K562 (cell line): ENCODE measurements at regions not wholly inside any gene's neighbourhood (a gene's known extent, or its start where the extent isn't known, plus 50 kb on each side); places are given as distances from the start of the nearest gene placed in this dataset.

Experiments
- ATAC-seq: fragments of 200-7000 bp; cut with Tn5 transposase; 3 replicates; pipeline ENCODE4 v1.9.1; 2020; ENCODE audit warnings: moderate library complexity
- BruUV-seq: library from RNA; stranded (reverse); fragments of 400-500 nt; replicated peaks from 2 replicates; lab custom pipeline; 2021; lab: Mats Ljungman, UMichigan
- CTCF ChIA-PET: fragments of 300-600 bp; formaldehyde crosslinking; extraction: SDS; loops from one replicate; lab custom pipeline; 2021; ENCODE audit warnings: low intra/inter-chr PET ratio; lab: Yijun Ruan, JAX
- POLR2A ChIA-PET: fragments of 300-600, 350-650 bp; sonication (Branson Sonifier 250); formaldehyde crosslinking; extraction: SDS; loops from one replicate; lab custom pipeline; 2021; ENCODE audit warnings: antibody characterized with exemption, inconsistent platforms; lab: Yijun Ruan, JAX
- DNase-seq, 4 experiments: peaks; one replicate each; pipeline versions ENCODE4 v3.0.0 to v3.0.0-alpha.2; 2011 to 2018; ENCODE audit warnings: low spot score in 3 of 4, mixed read lengths in 3 of 4; ENCODE audit errors: extremely low read depth in 1 of 4
- FAIRE-seq: peaks from 2 replicates; lab custom pipeline; 2011; peaks lifted over from hg19 to GRCh38; lab: Jason Lieb, UNC
- H2AFZ ChIP-seq: 2 replicates; pipeline ENCODE4 v1.6.0; 2011; ENCODE audit warnings: low read depth, low read length, control low read depth, inconsistent platforms
- H3K27ac ChIP-seq: fragments of 200-600 bp; 3 replicates; pipeline ENCODE4 v1.8.0; 2011; ENCODE audit warnings: low read depth, mild to moderate bottlenecking, control low read depth, inconsistent platforms, low read length, moderate library complexity, mixed read lengths; ENCODE audit errors: extremely low read depth
- H3K27me3 ChIP-seq, 2 experiments: fragments of 300-600 bp in 1 of 2; 2 replicates in 1 of 2; 3 replicates in 1 of 2; pipeline versions ENCODE4 v1.6.0 to v1.8.0; 2011; ENCODE audit warnings: inconsistent platforms in 2 of 2, low read length in 2 of 2, mild to moderate bottlenecking in 1 of 2, mixed read lengths in 1 of 2, moderate library complexity in 1 of 2; ENCODE audit not compliant: control insufficient read depth in 2 of 2, insufficient read depth in 2 of 2
- H3K36me3 ChIP-seq: fragments of 300-600 bp; 3 replicates; pipeline ENCODE4 v1.8.0; 2011; ENCODE audit warnings: mild to moderate bottlenecking, low read length, inconsistent platforms; ENCODE audit not compliant: control insufficient read depth, insufficient read depth
- H3K4me1 ChIP-seq, 2 experiments: fragments of 200-600 bp in 1 of 2; replicated peaks in 1 of 2; 2 replicates in 1 of 2; 3 replicates in 1 of 2; pipeline versions ENCODE4 v1.5.1 to v1.8.0; 2011; ENCODE audit warnings: inconsistent platforms in 2 of 2, low read length in 2 of 2, mild to moderate bottlenecking in 1 of 2, mixed read lengths in 1 of 2, moderate library complexity in 1 of 2; ENCODE audit not compliant: control insufficient read depth in 2 of 2, insufficient read depth in 2 of 2
- H3K4me2 ChIP-seq: 2 replicates; pipeline ENCODE4 v1.6.1; 2011; ENCODE audit warnings: low read length, control low read depth, inconsistent platforms, mixed read lengths; ENCODE audit not compliant: insufficient read depth
- H3K4me3 ChIP-seq: fragments of 200-600 bp; sonication (generic), shearing (Covaris generic); 2 replicates; pipeline ENCODE4 v1.5.1; 2016; ENCODE audit warnings: control low read depth, inconsistent platforms
- H3K79me2 ChIP-seq: fragments of 200-600 bp; 3 replicates; pipeline ENCODE4 v1.8.0; 2011; ENCODE audit warnings: low read length, inconsistent platforms; ENCODE audit not compliant: control insufficient read depth, insufficient read depth
- H3K9ac ChIP-seq, 2 experiments: 2 replicates each; pipeline versions ENCODE4 v1.6.0 to v1.6.1; 2011; ENCODE audit warnings: low read depth in 2 of 2, low read length in 2 of 2, control low read depth in 1 of 2, inconsistent platforms in 1 of 2, mild to moderate bottlenecking in 1 of 2, mixed read lengths in 1 of 2; ENCODE audit not compliant: insufficient read depth in 1 of 2
- H3K9me1 ChIP-seq: one replicate; pipeline ENCODE4 v1.6.0; 2011; ENCODE audit warnings: inconsistent platforms, mild to moderate bottlenecking, low read length, moderate library complexity; ENCODE audit not compliant: control insufficient read depth, insufficient read depth
- H3K9me3 ChIP-seq: replicated peaks from 2 replicates; pipeline ENCODE4 v1.5.1; 2011; ENCODE audit warnings: low read depth, low read length, inconsistent platforms; ENCODE audit not compliant: control insufficient read depth, insufficient read depth
- H4K20me1 ChIP-seq: replicated peaks from 2 replicates; pipeline ENCODE4 v1.6.1; 2011; ENCODE audit warnings: low read length, inconsistent platforms, mixed read lengths; ENCODE audit not compliant: control insufficient read depth, insufficient read depth
- ARNT ChIP-seq, 2 experiments: fragments of 450-650 bp; IDR thresholded peaks; 2 replicates each; pipeline ENCODE4 v1.6.1; 2016; ENCODE audit warnings: mild to moderate bottlenecking in 1 of 2
- CBX5 ChIP-seq: IDR thresholded peaks from 2 replicates; pipeline ENCODE4 v1.6.1; 2014; ENCODE audit warnings: low read depth, borderline replicate concordance
- FOS ChIP-seq: IDR thresholded peaks from 3 replicates; pipeline ENCODE4 v1.6.1; 2011; ENCODE audit not compliant: insufficient read length; ENCODE audit errors: extremely low read depth
- MAZ ChIP-seq, 2 experiments: fragments of 450-650 bp in 1 of 2; sonication (generic) in 1 of 2; formaldehyde crosslinking; IDR thresholded peaks in 1 of 2; conservative IDR thresholded peaks in 1 of 2; 2 replicates each; pipeline versions ENCODE4 v1.4.0 to v1.5.0; 2020; ENCODE audit warnings: mild to moderate bottlenecking in 1 of 2, missing genetic modification reagents in 1 of 2
- RHOXF2B ChIP-seq: fragments of 250-450 bp; sonication (Bioruptor Pico); conservative IDR thresholded peaks from 2 replicates; pipeline ENCODE4 v1.5.1; 2021
- SMC3 ChIP-seq: conservative IDR thresholded peaks from 2 replicates; pipeline ENCODE4 v1.6.1; 2011; ENCODE audit warnings: low read depth, low read length, improper control_type of control experiment; ENCODE audit not compliant: insufficient read depth
- ZFP91 ChIP-seq: sonication (generic); formaldehyde crosslinking; IDR thresholded peaks from 2 replicates; pipeline ENCODE4 v1.8.0; 2022; ENCODE audit warnings: mild to moderate bottlenecking, missing genetic modification reagents
- ZNF12 ChIP-seq: sonication (generic); formaldehyde crosslinking; IDR thresholded peaks from 2 replicates; pipeline ENCODE4 v1.4.0; 2020; ENCODE audit warnings: mild to moderate bottlenecking, missing genetic modification reagents
- WGBS: fragments of 100-300 bp; shearing (Covaris generic); methylation state at CpG from one replicate; pipeline ENCODE4 v1.1.6; 2016; ENCODE audit warnings: low coverage, mixed read lengths; ENCODE audit not compliant: insufficient coverage; ENCODE audit errors: missing lambda C conversion rate; 5-methylcytosine and 5-hydroxymethylcytosine counted together
- in situ Hi-C: fragments of 300-500 bp; cut with MboI; formaldehyde crosslinking; loops from 4 replicates; pipeline ENCODE4 v1.15.0; 2018; ENCODE audit warnings: inconsistent platforms, mixed read lengths
- intact Hi-C: fragments of 100-400 bp; cut with micrococcal nuclease; formaldehyde crosslinking; loops from 2 replicates; pipeline ENCODE4 v1.14.2; 2022
- TF ChIP-seq, protein P1 (sequence below): fragments of 450-650 bp; conservative IDR thresholded peaks from 2 replicates; pipeline ENCODE4 v1.6.1; 2016; ENCODE audit warnings: missing genetic modification characterization, low read depth, mild to moderate bottlenecking, missing compliant biosample characterization, moderate library complexity

DNA sequence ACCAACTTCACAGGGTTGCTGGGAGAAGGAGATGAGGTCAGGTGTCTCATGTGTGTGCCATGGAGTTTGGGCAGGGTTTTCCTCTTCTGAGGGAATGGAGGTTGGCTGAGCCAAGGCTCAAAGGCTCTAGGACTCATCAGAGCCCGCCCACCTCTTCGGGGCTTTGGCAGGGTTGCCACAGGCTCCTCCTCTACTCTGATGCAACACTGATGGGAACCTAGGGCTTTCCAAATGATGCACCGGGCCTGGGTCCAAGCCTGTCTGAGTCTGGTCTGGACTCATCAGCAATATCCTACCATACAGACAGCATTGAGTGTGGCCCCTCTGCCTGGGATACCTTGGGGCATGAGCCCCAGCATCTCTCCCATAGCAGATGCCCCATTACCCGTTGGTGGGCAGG lies 59.5 kb upstream of the LHX1 start:
- H3K79me2 ChIP-seq = no peaks in the 10 kb centered on the region
- H3K9me1 ChIP-seq = no peaks in the 10 kb centered on the region
- peaks cover 0 to 4% of the 10 kb centered on the region in 2 experiments; a peak in 2 of 5 replicates for H3K4me1 ChIP-seq
- no peak overlapping the region for H3K4me3 ChIP-seq
- intact Hi-C loops (no loop called here), in situ Hi-C loops (no loop called here)
- DNase-seq = no peak
- no TSS peak for BruUV-seq
- peak; percentile 75 for ATAC-seq
- H3K4me2 ChIP-seq = no peak overlapping the region
- peaks cover 2% of the 10 kb centered on the region; the same call in 1 of the 2 replicates for H3K9me3 ChIP-seq
- H3K27me3 ChIP-seq = peaks cover 0 to 19% of the 10 kb centered on the region in 2 experiments; a peak in 3 of 5 replicates
- no peak for FAIRE-seq
- no peak overlapping the region for H2AFZ ChIP-seq
- H3K27ac ChIP-seq = no peak overlapping the region
- CTCF ChIA-PET = no interaction called here
- H3K9ac ChIP-seq = no peak overlapping the region
- 2% methylated on average over 4 of the region's 4 CpGs for WGBS
- TF ChIP-seq RHOXF2B (CRISPR knock-in tag) (no peak), ZNF12 (no peak), ARNT (IDR thresholded peaks at IDR 0.05) (no peak), MAZ (CRISPR knock-in tag; conservative IDR thresholded peaks at IDR 0.05 in 1 of 2, IDR thresholded peaks at IDR 0.05 in 1 of 2) (no peak), CBX5 (no peak), FOS (no peak), ZFP91 (CRISPR knock-in tag) (no peak), SMC3 (no peak)
- TF ChIP-seq, protein P1, sequence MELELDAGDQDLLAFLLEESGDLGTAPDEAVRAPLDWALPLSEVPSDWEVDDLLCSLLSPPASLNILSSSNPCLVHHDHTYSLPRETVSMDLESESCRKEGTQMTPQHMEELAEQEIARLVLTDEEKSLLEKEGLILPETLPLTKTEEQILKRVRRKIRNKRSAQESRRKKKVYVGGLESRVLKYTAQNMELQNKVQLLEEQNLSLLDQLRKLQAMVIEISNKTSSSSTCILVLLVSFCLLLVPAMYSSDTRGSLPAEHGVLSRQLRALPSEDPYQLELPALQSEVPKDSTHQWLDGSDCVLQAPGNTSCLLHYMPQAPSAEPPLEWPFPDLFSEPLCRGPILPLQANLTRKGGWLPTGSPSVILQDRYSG = no peak
- TF ChIP-seq, all 486 proteins: peak for 0
- Histone ChIP-seq H3K36me3 (no peaks in the 10 kb centered on the region), H4K20me1 (0 out of 2 replicates have a peak, but pooled peaks cover 3% of the 10 kb centered on the region)
- POLR2A ChIA-PET = no interaction called here
